IgD-negative memory B cell (primary cell): ENCODE measurements at regions not wholly inside any gene's neighbourhood (a gene's known extent, or its start where the extent isn't known, plus 50 kb on each side); places are given as distances from the start of the nearest gene placed in this dataset.
"Not testable (repeated sequence)": the region's sequence is repeated elsewhere in the genome, so short reads cannot be mapped to it uniquely, and the experiment has no call there.

Experiments used
- H3K27ac Mint-ChIP-seq, 3 donors: one replicate each; pipeline ENCODE4 v1.8.0; 2020 to 2022; ENCODE audit warnings: mild to moderate bottlenecking in 3 of 3, mixed read lengths in 3 of 3, moderate library complexity in 1 of 3
- H3K27me3 Mint-ChIP-seq: one replicate; pipeline ENCODE4 v1.8.0; 2021; ENCODE audit warnings: mixed read lengths
- H3K36me3 Mint-ChIP-seq: one replicate; pipeline ENCODE4 v1.8.0; 2020; ENCODE audit warnings: mild to moderate bottlenecking, mixed read lengths
- H3K4me1 Mint-ChIP-seq, 3 donors: one replicate each; pipeline ENCODE4 v1.8.0; 2020 to 2022; ENCODE audit warnings: mixed read lengths in 3 of 3, mild to moderate bottlenecking in 1 of 3
- H3K4me3 Mint-ChIP-seq, 4 donors: one replicate each; pipeline ENCODE4 v1.8.0; 2020 to 2022; ENCODE audit warnings: mild to moderate bottlenecking in 4 of 4, mixed read lengths in 4 of 4, moderate library complexity in 3 of 4
- H3K9me3 Mint-ChIP-seq, 3 donors: one replicate each; pipeline ENCODE4 v1.8.0; 2020 to 2021; ENCODE audit warnings: mixed read lengths in 3 of 3, mild to moderate bottlenecking in 1 of 3

DNA sequence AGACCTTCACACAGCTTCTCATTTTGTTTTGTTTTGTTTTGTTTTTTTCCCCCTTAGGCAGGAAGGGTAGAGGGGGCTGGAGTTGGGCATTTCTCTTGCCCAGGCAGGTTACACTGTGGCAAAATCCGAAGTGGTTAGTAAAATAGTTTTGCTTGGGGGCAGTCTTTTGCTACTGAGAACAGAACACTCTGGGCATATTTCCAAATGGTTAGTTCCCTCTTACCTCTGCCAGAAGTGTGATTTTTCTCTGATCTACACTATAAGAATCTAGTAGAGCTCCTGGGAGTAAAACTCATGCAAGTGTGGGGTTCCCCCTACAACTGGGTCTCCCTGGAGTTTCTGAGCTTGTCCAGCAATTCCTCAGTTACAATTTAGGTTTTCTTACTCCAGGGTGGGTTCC, 61.7 kb downstream of the NPS start:
- Mint-ChIP-seq H3K4me1 (no peaks in the 10 kb centered on the region), H3K4me3 (no peak overlapping the region)

DNA sequence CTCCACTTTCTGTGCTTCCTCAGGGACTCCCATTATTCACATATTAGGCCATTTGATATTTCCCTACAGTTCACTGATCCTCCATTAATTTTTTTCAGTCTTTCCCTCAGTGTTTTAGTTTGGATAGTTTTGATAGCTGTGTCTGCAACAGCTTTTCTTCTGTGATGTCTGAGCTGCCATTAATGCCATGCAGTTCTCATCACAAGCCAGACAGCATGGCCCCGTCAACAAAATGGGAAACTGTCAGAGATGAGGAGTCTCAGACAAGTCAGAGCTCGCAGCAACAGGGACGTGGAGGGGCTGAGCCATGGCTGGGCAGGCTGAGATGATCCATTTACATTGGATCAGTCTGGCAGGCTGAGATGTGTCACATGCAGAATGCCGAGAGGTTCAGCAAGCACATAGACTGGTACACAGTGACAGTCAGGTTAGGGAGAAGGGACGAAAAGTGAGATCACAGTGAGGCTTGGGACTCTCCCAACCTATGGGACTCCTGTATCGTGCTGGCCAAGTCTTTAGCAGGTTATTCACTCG, 65.4 kb downstream of the NPS start:
- Mint-ChIP-seq H3K27me3 (peaks cover 1% of the 10 kb centered on the region), H3K4me1 (peaks cover 0 to 1% (median 0%) of the 10 kb centered on the region in 3 donors), H3K9me3 (peaks cover 4 to 9% (median 6%) of the 10 kb centered on the region in 3 donors), H3K27ac (no peak overlapping the region), H3K4me3 (no peak overlapping the region), H3K36me3 (no peaks in the 10 kb centered on the region)

More for the DNA sequence above, 61.7 kb downstream of the NPS start:
- Mint-ChIP-seq H3K9me3 (peaks cover 4 to 6% (median 4%) of the 10 kb centered on the region in 3 donors), H3K27me3 (peaks cover 1% of the 10 kb centered on the region), H3K27ac (no peak overlapping the region), H3K36me3 (peaks cover 2% of the 10 kb centered on the region)

GRCh38 chr10:127618797-127619196, 69.7 kb downstream of the NPS start:
- Mint-ChIP-seq H3K36me3 (no peaks in the 10 kb centered on the region), H3K9me3 (peaks cover 4 to 9% (median 6%) of the 10 kb centered on the region in 3 donors), H3K4me1 (peaks cover 0 to 1% (median 0%) of the 10 kb centered on the region in 3 donors), H3K4me3 (no peak overlapping the region), H3K27me3 (peaks cover 1% of the 10 kb centered on the region), H3K27ac (no peak overlapping the region)

DNA sequence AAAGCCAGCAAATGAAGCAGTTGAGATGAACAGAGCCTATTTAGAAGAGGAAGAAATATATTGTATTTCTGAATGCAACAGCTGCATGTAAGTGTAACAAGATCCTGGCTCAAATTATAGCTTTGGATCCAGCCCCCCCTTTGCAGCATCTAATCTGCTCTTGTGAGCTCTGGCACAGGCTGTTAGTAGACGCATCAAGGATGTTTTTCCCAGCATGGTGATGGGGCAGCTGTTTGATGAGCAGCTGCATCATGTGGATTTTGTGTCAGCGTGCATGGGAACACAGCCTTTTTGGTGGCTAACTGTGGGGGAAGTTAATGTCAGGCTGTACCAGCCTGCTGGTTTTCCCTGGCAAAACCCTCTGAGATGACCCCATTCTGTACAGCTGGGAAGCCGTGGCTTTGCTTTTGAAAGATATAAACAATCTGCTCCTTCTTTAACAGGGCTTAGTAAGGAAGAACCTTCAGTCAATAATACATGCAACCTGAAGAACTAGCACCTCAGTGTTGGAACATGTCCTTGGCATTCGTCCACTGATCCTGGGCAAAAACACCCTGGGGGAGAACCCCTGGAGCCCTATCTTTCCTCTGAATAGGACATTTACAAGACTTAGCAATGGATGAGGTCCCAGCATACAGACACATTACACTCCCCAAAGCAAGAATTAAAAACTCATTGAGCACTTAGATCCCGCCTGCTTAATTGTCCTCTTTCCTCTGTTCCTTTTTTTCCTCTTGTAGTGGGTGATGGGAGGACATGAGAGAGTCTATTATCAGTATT, 70.6 kb downstream of the NPS start:
- Mint-ChIP-seq H3K4me3 (no peak overlapping the region), H3K4me1 (peaks cover 0 to 1% (median 0%) of the 10 kb centered on the region in 3 donors), H3K9me3 (peaks cover 0 to 7% (median 2%) of the 10 kb centered on the region in 3 donors), H3K27ac (no peak overlapping the region), H3K36me3 (no peaks in the 10 kb centered on the region), H3K27me3 (no peaks in the 10 kb centered on the region)

DNA sequence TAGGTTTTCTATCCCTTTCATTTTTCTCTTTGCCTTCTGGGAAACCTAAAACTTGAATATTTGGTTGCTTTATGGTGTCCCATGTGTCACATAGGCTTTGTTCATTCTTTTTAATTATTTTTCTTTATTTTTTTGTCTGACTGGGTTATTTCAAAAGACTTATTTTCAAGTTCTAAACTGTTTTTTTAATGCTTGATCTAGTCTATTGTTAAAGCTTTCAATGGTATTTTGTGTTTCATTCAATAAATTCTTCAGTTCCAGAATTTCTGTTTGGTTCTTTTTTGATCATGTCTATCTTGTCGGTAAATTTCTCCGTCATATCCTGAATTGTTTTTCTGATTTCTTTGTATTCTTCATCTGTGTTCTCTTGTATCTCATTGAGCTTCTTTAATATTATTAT, 86.8 kb downstream of the NPS start:
- no peaks in the 10 kb centered on the region for H3K27me3 Mint-ChIP-seq
- peaks cover 2% of the 10 kb centered on the region for H3K36me3 Mint-ChIP-seq
- H3K4me3 Mint-ChIP-seq: no peak overlapping the region
- H3K27ac Mint-ChIP-seq: no peak overlapping the region
- no peaks in the 10 kb centered on the region for H3K4me1 Mint-ChIP-seq
- H3K9me3 Mint-ChIP-seq: peaks cover 4 to 23% (median 10%) of the 10 kb centered on the region in 3 donors

DNA sequence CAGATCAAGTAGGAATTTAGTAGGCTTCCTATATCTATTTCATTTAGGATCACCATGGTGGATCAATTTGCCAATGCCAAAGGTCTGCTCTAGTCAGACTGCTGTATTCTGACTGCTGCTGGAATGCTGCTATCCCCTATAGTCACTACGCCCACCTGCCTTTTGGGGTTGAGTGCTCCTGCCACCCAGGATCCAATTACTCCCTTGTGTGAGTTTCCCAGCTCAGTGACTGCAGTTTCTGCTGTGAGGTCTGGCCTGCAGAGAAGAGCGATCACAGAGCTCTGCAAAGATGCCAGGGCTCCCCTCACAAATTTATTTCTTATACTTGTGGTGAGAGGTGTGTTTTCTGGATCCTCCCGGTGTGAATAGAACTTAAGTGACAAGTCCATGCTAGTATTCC, 88.1 kb upstream of the FOXI2 start:
- Mint-ChIP-seq H3K27me3 (no peaks in the 10 kb centered on the region), H3K9me3 (peaks cover 0 to 8% (median 0%) of the 10 kb centered on the region in 3 donors), H3K4me3 (no peak overlapping the region), H3K36me3 (peaks cover 1% of the 10 kb centered on the region), H3K27ac (no peak overlapping the region), H3K4me1 (no peaks in the 10 kb centered on the region)

- no peak overlapping the region for H3K4me3 Mint-ChIP-seq
- peaks cover 0 to 3% (median 0%) of the 10 kb centered on the region in 3 donors for H3K9me3 Mint-ChIP-seq
These were observed 87.3 kb upstream of the FOXI2 start for GRCh38 chr10:127649642-127650041.

DNA sequence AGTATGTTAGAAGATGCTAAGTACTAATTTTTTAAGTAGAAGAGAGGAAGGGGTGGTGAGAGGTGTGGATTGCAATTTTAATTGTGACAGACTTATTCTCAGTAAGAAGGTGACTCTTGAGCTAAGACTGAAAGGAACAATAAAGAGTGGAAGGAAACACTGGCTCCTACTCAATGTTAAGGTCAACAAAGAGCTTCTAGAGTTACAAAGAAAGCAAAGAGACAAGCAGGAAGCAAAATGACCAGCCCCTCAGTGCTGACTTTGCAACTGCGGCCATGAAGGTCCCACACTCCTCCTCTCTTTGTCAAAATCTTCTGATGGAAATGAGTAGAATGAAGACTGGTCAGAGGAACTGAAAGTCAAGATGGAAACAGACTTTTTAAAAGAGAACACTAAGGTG, 79.9 kb upstream of the FOXI2 start:
- H3K4me3 Mint-ChIP-seq: peak overlapping the region in 1 of 4 donors; percentile 30

More at GRCh38 chr10:127649642-127650041, 87.3 kb upstream of the FOXI2 start:
- H3K4me1 Mint-ChIP-seq: no peaks in the 10 kb centered on the region
- H3K27ac Mint-ChIP-seq: no peak overlapping the region
- no peaks in the 10 kb centered on the region for H3K27me3 Mint-ChIP-seq
- H3K36me3 Mint-ChIP-seq: no peaks in the 10 kb centered on the region

DNA sequence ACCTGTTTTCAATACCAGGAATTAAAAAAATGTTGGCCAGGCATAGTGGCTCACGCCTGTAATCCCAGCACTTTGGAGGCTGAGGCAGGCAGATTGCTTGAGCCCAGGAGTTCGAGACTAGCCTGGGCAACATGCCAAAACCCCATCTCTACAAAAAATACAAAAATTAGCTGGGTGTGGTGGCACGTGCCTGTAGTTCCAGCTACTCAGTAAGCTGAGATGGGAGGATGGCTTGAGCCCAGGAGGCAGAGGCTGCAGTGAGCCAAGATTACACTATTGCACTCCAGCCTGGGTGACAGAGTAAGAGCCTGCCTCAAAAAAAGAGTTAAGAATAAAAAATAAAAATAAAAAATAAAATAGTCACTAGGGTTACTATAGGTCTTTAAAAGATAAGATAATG, 60.6 kb upstream of the FOXI2 start:
- H3K4me1 Mint-ChIP-seq, H3K27ac Mint-ChIP-seq, H3K27me3 Mint-ChIP-seq, H3K36me3 Mint-ChIP-seq, H3K4me3 Mint-ChIP-seq, H3K9me3 Mint-ChIP-seq: not testable (repeated sequence)

More for the DNA sequence above, 79.9 kb upstream of the FOXI2 start:
- peaks cover 0 to 4% (median 2%) of the 10 kb centered on the region in 3 donors for H3K9me3 Mint-ChIP-seq
- H3K36me3 Mint-ChIP-seq: no peaks in the 10 kb centered on the region
- H3K27ac Mint-ChIP-seq: no peak overlapping the region
- no peaks in the 10 kb centered on the region for H3K4me1 Mint-ChIP-seq
- no peaks in the 10 kb centered on the region for H3K27me3 Mint-ChIP-seq

- H3K4me3 Mint-ChIP-seq: no peak overlapping the region
- H3K27ac Mint-ChIP-seq: no peak overlapping the region
- H3K9me3 Mint-ChIP-seq: no peaks in the 10 kb centered on the region
- no peaks in the 10 kb centered on the region for H3K4me1 Mint-ChIP-seq
- no peaks in the 10 kb centered on the region for H3K36me3 Mint-ChIP-seq
- H3K27me3 Mint-ChIP-seq: no peaks in the 10 kb centered on the region
These were observed 58.9 kb upstream of the FOXI2 start for GRCh38 chr10:127678091-127678490.

- Mint-ChIP-seq H3K27me3 (no peaks in the 10 kb centered on the region), H3K36me3 (no peaks in the 10 kb centered on the region), H3K27ac (no peak overlapping the region), H3K4me1 (no peaks in the 10 kb centered on the region), H3K9me3 (no peaks in the 10 kb centered on the region), H3K4me3 (no peak overlapping the region)
These were observed 57.2 kb upstream of the FOXI2 start for GRCh38 chr10:127679642-127680255.
